KOPT-K1 (cell line): ENCODE measurements at regions not wholly inside any gene's neighbourhood (a gene's known extent, or its start where the extent isn't known, plus 50 kb on each side); places are given as distances from the start of the nearest gene placed in this dataset.

ENCODE experiments used
- H3K27ac ChIP-seq: fragments of 200-600 bp; sonication (generic); 2 replicates; pipeline ENCODE4 v1.5.1; 2016; ENCODE audit warnings: antibody characterized with exemption, mild to moderate bottlenecking, low read depth, low read length; ENCODE audit not compliant: poor library complexity, severe bottlenecking
- H3K36me3 ChIP-seq: fragments of 200-600 bp; sonication (generic); 2 replicates; pipeline ENCODE4 v1.5.1; 2017; ENCODE audit warnings: antibody characterized with exemption, mild to moderate bottlenecking, low read length, moderate library complexity; ENCODE audit not compliant: insufficient read depth
- H3K9me3 ChIP-seq: fragments of 200-600 bp; sonication (generic); 2 replicates; pipeline ENCODE4 v1.5.1; 2017; ENCODE audit warnings: antibody characterized with exemption, low read length, mild to moderate bottlenecking; ENCODE audit not compliant: insufficient read depth, poor library complexity, severe bottlenecking

DNA sequence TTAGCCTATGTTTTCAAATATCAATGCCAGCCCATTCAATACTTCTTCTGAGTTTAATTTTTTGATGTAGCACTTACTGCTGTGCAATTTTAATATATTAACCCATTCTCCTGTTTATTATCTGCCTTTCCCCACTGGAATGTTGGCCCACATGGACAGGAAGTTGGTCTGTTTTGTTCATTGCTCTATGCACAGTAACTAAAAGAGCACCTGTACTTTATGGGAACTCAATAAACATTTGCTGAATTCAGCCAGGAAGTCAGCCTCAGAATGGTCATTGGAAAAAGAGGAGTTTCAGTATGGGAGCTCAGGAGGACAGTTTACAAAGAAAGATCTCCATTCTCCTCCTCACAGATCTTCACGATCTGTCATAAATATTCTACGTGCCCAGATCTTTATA, 510.5 kb upstream of the AGA start:
- H3K27ac ChIP-seq, result no peak overlapping the region
- no peaks in the 10 kb centered on the region for H3K36me3 ChIP-seq

GRCh38 chr4:177957596-177958360, 515.5 kb upstream of the AGA start:
- H3K27ac ChIP-seq, result no peak overlapping the region
- no peaks in the 10 kb centered on the region for H3K9me3 ChIP-seq
- H3K36me3 ChIP-seq, result no peaks in the 10 kb centered on the region

More for the DNA sequence above, 510.5 kb upstream of the AGA start:
- no peaks in the 10 kb centered on the region for H3K9me3 ChIP-seq

DNA sequence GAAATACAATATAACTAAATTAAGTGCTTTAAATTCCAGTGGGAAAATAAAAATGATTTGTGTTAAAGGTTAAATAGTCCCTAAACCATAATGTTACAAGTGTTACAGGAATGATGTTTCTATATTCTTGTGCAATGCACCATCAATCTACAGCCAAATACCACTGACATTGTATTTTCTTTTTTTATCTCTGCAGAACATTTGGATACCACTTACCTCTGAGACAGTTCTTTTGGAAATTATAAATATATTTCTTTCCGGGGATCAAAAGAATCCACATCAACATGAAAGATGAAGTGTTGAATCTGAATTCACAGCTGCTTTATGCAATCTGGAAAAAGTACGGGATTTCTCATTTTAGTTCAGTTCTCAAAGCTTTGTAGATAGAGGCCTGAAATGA, 518.3 kb upstream of the AGA start:
- no peak overlapping the region for H3K27ac ChIP-seq
- H3K9me3 ChIP-seq, result no peaks in the 10 kb centered on the region
- no peaks in the 10 kb centered on the region for H3K36me3 ChIP-seq

DNA sequence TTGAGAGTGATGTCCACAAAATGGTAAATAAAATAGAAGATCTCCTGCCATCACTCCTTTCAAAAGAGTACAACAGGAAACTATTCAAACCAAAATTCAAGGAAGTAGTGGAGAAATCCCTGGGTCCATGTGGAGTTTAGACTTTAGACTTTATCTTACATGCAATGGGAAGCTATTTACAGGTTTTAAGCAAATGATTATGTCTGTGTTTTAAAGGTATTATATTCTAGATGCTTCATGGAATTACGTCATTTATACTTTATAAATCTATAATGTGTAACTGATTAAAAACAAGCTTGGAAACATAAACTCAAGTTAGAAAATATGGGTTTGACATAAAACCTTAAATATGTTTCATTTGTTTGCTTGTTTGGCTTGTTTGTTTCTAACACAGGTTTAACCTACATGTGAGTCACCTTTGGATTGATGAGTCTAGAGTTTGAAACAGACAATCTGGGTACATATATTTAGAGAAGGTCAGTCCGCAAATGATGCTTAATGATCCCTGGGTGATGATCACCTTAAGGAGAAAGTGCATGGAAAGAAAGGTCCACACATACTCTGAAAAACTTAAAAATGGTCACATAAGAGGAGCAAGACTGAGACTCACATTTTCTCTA, 519.6 kb upstream of the AGA start:
- Histone ChIP-seq H3K9me3 (no peaks in the 10 kb centered on the region), H3K36me3 (no peaks in the 10 kb centered on the region), H3K27ac (no peak overlapping the region)

- H3K9me3 ChIP-seq, result no peaks in the 10 kb centered on the region
- H3K27ac ChIP-seq, result no peak overlapping the region
- H3K36me3 ChIP-seq, result no peaks in the 10 kb centered on the region
Observed at GRCh38 chr4:177964061-177964460, 521.8 kb upstream of the AGA start.

- H3K27ac ChIP-seq, result no peak overlapping the region
- no peaks in the 10 kb centered on the region for H3K9me3 ChIP-seq
- no peaks in the 10 kb centered on the region for H3K36me3 ChIP-seq
Observed at GRCh38 chr4:177964693-177965168, 522.5 kb upstream of the AGA start.

DNA sequence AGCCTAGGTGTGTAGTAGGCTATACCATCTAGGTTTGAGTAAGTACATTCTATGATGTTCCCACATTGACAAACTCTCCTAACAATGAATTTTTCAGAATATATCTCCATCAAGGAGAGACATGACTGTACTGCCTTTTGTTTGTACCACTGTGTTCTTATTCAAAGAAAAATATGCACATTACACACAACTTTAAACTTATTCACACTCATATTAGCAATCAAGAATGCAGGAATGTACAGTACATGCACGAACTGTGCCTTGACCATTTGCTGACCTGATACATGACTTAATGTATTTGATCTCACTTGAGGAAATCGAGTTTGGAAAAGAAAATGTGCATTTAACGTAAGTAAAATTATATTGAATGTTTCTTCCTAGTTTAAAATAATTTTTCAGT, 525.1 kb upstream of the AGA start:
- Histone ChIP-seq H3K9me3 (no peaks in the 10 kb centered on the region), H3K36me3 (no peaks in the 10 kb centered on the region), H3K27ac (no peak overlapping the region)

- Histone ChIP-seq H3K9me3 (no peaks in the 10 kb centered on the region), H3K36me3 (no peaks in the 10 kb centered on the region), H3K27ac (no peak overlapping the region)
Observed at GRCh38 chr4:177968817-177969442, 526.7 kb upstream of the AGA start.

- Histone ChIP-seq H3K36me3 (no peaks in the 10 kb centered on the region), H3K27ac (no peak overlapping the region), H3K9me3 (no peaks in the 10 kb centered on the region)
Observed at GRCh38 chr4:177974461-177974860, 532.2 kb upstream of the AGA start.

DNA sequence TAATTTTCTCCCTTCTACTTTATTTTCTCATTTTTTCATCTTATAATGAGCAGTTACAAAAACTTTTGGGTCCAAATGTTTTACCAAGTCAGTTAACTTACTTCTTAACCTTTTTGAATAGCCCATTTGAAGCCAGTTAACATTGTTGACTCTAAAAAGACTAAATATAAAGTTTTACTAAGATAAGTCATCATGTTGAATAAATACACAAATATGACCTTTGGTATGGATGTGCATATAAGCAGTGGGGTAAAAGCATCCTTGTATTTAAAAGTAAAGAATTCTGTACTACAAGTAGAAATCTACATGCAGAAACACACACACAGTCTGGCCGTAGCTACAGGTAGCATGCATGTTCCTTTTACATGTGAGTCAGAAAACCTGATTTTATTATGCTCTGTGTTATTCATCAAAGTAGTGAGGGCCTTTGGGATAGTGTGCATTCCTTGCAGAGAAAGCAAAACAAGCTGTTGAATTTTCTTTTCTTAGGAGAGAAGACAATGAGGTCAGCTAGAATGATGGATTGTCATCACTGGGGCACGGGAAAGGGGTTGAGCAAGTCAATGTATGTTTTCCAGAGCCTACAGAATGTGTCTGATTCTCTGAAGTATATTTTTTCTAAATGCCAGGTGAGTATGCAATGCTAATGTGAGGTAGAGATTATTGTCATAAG, 533.2 kb upstream of the AGA start:
- no peak overlapping the region for H3K27ac ChIP-seq
- H3K9me3 ChIP-seq, result no peaks in the 10 kb centered on the region
- no peaks in the 10 kb centered on the region for H3K36me3 ChIP-seq

DNA sequence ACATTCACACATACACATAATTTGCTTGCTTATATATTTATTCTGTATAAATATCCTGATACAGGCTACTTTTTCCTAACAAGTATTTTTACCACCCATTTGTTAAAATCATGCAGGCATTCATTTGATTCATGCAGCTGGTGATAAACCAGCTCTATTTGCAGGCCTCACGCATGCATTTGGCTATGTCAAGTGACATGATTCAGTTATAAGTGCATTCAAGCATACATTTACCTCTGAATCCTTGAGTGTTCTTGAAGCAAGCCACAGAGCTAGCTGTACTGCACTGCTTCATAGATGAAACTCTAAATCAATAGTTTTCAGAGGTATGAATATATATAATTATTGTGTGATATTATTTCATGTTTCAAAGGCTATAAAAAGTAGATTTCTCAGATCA, 544.0 kb upstream of the AGA start:
- no peak overlapping the region for H3K27ac ChIP-seq
- no peaks in the 10 kb centered on the region for H3K36me3 ChIP-seq
- H3K9me3 ChIP-seq, result no peaks in the 10 kb centered on the region

DNA sequence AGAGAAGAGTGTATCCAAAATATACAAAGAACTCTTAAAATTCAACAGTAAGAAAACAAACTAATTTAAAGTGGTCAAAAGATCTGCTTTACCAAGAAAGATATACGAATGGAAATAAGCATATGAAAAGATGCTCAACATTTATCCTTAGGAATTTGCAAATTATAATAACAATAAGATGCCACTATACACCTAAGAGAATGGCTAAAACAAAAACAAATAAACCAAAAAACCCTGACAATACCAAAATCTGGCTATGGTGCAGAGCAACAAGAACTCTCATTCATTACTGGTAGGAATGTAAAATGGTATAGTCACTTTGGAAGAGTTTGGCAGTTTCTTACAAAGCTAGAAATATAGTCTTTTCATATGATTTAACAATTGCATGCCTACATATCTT, 545.7 kb upstream of the AGA start:
- H3K36me3 ChIP-seq, result no peaks in the 10 kb centered on the region
- no peak overlapping the region for H3K27ac ChIP-seq
- H3K9me3 ChIP-seq, result no peaks in the 10 kb centered on the region

- no peaks in the 10 kb centered on the region for H3K9me3 ChIP-seq
- no peak overlapping the region for H3K27ac ChIP-seq
- no peaks in the 10 kb centered on the region for H3K36me3 ChIP-seq
Observed at GRCh38 chr4:177989503-177990201, 547.4 kb upstream of the AGA start.

GRCh38 chr4:178003098-178003657, 560.9 kb upstream of the AGA start:
- no peak overlapping the region for H3K27ac ChIP-seq
- no peaks in the 10 kb centered on the region for H3K9me3 ChIP-seq
- no peaks in the 10 kb centered on the region for H3K36me3 ChIP-seq
